H1 (cell line): ENCODE measurements at regions not wholly inside any gene's neighbourhood (a gene's known extent, or its start where the extent isn't known, plus 50 kb on each side); places are given as distances from the start of the nearest gene placed in this dataset.

ENCODE experiments used
- CBX8 ChIP-seq: fragments of 300-800, 300-1000 bp; sonication (generic); IDR thresholded peaks from 2 replicates; pipeline ENCODE4 v1.7.1; 2016; ENCODE audit warnings: low read depth, low read length, borderline replicate concordance
- RFX5 ChIP-seq: IDR thresholded peaks from 2 replicates; pipeline ENCODE4 v1.6.1; 2011; ENCODE audit warnings: low read depth, low read length, improper control_type of control experiment, borderline replicate concordance
- TF ChIP-seq, protein P1 (sequence below), 3 experiments: IDR thresholded peaks; 1 replicate in 2 of 3; 2 replicates in 1 of 3; pipeline versions ENCODE4 v1.5.1 to v1.6.1; 2011; ENCODE audit warnings: low read length in 3 of 3, mild to moderate bottlenecking in 3 of 3, inconsistent platforms in 2 of 3, low read depth in 1 of 3, moderate library complexity in 1 of 3; ENCODE audit not compliant: insufficient read depth in 1 of 3; ENCODE audit errors: control extremely low read depth in 1 of 3

DNA sequence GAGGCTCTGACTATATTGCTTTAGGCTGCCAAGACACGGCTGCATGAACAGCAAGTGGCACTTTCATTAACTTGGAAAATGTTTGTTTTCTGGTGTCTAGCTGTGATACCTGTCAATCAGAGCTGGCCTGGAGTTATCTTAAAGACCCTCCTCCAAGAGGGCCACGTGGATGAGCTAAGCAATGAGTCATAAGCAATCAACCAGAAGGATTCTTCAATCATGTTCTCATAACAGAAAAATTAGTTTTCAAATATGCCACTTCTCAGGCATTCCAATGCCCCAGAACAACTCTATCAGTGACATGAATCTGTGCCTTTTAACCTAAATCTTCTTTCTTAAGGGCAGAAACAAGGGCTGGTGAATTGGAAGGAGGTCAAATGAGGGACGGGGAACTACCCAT is 283.0 kb downstream of the HTR1B start (continued):
- TF ChIP-seq, protein P1, sequence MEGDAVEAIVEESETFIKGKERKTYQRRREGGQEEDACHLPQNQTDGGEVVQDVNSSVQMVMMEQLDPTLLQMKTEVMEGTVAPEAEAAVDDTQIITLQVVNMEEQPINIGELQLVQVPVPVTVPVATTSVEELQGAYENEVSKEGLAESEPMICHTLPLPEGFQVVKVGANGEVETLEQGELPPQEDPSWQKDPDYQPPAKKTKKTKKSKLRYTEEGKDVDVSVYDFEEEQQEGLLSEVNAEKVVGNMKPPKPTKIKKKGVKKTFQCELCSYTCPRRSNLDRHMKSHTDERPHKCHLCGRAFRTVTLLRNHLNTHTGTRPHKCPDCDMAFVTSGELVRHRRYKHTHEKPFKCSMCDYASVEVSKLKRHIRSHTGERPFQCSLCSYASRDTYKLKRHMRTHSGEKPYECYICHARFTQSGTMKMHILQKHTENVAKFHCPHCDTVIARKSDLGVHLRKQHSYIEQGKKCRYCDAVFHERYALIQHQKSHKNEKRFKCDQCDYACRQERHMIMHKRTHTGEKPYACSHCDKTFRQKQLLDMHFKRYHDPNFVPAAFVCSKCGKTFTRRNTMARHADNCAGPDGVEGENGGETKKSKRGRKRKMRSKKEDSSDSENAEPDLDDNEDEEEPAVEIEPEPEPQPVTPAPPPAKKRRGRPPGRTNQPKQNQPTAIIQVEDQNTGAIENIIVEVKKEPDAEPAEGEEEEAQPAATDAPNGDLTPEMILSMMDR (IDR thresholded peaks at IDR 0.05; ENCODE audit: control extremely low read depth in 1 of 3, insufficient read depth in 1 of 3, low read depth in 1 of 3, low read length in 3 of 3), result no peak
- no peak for TF ChIP-seq RFX5
- no peak for TF ChIP-seq CBX8
